ENCODE measurements at regions not wholly inside any gene's neighbourhood (a gene's known extent, or its start where the extent isn't known, plus 50 kb on each side); places are given as distances from the start of the nearest gene placed in this dataset.

DNA sequence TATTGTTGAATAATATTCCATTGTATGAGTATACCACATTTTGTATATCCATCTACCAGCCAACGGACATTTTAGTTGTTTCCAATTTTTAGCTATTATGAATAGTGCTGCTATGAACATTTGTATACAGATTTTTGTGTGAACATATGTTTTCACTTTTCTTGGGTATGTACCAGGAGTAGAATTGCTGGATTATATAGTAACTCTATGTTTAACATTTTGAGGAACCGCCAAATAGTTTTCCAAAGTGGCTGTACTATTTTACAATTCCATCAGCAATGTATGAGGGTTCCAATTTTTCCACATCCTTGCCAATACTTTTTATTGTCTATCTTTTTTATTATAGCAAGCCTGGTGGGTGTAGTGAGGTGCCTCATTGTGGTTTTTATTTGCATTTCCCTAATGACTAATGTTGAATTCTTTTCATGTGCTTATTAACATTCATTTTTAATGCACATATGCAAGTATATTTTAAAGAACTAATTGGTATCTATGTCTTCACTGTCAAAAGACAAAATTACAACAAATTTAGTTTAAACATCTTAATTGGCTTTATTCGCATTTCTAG, 77.5 kb upstream of the PIAS1 start:
- no peak overlapping the region for H3K4me3 Mint-ChIP-seq
- H3K36me3 Mint-ChIP-seq (ENCODE audit: low read depth): no peaks in the 10 kb centered on the region
- no peak for DNase-seq
- H3K4me1 Mint-ChIP-seq (ENCODE audit: low read depth): no peaks in the 10 kb centered on the region
- peaks cover 6% of the 10 kb centered on the region for H3K27me3 Mint-ChIP-seq
- H3K27ac Mint-ChIP-seq: no peak overlapping the region
- H3K9me3 Mint-ChIP-seq: peaks cover 2% of the 10 kb centered on the region

DNA sequence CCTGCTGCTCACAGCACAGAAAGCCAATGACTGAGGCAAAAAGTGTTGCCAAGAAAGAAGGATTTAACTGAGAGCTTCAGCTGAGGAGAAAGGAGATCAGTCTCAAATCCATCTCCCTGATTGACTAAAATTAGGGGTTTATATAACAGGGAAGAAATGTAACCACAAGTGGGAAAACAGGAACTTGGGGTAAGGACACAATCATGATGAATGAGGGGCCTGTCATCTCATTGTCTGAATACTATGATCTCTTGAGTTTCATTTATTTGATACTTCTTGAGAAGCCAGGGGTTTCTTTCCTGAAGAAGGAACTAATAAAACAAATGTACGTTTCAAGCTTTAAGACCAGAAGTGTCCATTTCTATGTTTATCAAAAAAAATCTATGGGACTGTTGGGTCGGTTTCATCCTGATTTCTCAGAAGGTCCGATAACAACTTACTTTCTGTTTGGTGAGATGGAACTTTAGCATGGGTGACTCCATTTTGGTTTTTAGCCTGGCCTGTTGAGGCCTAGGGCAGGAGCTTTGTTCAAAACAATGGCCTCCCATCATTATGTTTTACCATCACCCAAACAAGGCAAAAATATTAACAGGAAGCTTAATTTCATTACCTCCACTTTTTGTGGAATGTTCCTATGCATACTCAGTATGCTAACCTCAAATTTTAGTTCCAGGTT, 76.6 kb upstream of the PIAS1 start:
- Mint-ChIP-seq H3K27ac (no peak overlapping the region), H3K36me3 (ENCODE audit: low read depth) (no peaks in the 10 kb centered on the region), H3K4me3 (no peak overlapping the region), H3K27me3 (peaks cover 3% of the 10 kb centered on the region), H3K9me3 (peaks cover 2% of the 10 kb centered on the region), H3K4me1 (ENCODE audit: low read depth) (no peaks in the 10 kb centered on the region)
- no peak for DNase-seq

DNA sequence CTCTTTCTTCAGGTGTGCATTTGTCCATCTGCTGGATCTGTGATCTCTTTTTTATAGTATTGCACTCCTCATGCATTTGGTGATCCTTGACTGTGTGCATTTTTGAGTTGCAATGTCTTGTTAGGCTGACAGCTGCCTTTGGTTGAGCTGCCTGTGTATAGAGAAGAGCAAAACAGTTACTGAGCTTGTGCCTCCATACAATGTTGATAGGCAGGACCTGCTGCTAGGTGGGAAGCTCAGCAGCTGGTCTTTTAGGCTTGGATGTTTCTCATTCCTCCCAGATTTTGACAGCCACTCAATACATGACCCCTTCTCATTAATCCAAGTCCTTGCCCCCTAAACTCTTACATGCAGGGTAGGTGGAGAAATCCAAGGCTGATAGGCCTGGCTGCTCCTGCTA, 74.8 kb upstream of the PIAS1 start:
- no peaks in the 10 kb centered on the region for H3K36me3 Mint-ChIP-seq (ENCODE audit: low read depth)
- H3K9me3 Mint-ChIP-seq: peaks cover 2% of the 10 kb centered on the region
- no peaks in the 10 kb centered on the region for H3K4me1 Mint-ChIP-seq (ENCODE audit: low read depth)
- H3K4me3 Mint-ChIP-seq: no peak overlapping the region
- no peak overlapping the region for H3K27ac Mint-ChIP-seq
- H3K27me3 Mint-ChIP-seq: no peaks in the 10 kb centered on the region
- no peak for DNase-seq

DNA sequence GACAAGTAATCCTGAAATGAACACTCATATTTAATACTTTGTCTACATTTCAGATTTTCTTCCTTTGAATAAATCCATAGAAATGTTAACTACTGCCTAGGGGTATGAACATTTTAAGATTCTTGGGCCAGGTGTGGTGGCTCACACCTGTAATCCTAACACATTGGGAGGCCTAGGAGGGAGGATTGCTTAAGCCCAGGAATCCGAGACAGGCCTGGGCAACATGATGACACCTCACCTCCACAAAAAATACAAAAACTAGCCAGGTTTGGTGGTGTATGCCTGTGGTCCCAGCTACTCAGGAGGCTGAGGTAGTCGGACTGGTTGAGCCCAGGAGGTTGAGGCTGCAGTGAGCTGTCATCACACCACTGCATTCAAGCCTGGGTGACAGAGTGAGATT, 73.9 kb upstream of the PIAS1 start:
- H3K36me3 Mint-ChIP-seq (ENCODE audit: low read depth): no peaks in the 10 kb centered on the region
- H3K27me3 Mint-ChIP-seq: no peaks in the 10 kb centered on the region
- H3K4me3 Mint-ChIP-seq: no peak overlapping the region
- no peak for DNase-seq
- H3K9me3 Mint-ChIP-seq: peaks cover 2% of the 10 kb centered on the region
- no peak overlapping the region for H3K27ac Mint-ChIP-seq
- no peaks in the 10 kb centered on the region for H3K4me1 Mint-ChIP-seq (ENCODE audit: low read depth)

DNA sequence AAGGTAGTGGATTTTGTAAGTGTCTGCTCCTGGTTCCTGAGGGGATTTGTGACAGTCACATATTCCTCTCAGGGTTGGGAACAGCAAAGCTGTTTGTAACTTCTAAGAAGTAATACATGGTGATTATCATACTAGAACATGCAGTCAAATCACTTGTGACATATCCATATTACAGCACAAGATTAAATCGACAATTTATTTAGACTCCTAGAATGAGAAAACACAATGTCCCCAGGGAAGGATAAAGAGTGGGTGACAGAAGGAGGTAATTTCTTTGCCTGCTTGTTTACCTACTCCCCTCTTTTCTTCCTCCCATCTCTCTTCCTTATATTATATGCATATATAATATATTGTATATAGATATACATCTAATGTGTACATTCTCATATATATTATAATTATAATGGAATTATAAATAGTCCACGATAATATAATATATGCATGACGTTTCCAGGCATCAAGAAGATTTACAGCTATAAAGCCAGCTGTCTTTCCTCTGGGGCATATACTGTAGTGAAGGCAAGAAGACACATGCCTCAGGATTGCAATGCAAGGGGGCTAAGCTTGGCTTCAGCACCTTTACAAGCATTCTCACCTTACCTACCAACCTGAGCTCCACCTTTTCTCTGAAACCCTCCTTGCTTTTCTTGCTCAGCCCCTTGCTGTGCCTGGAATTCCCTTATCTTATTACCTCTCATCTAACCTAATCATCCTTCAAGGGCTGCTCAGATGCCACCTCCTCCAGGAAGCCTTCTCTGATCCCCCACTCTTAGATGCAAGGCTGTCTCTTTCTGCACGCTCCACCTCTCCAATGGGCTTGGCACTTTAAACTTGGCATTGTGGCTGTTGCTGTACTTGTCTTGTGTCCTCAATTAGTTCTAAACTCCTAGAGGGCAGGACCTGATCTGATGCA, 73.1 kb upstream of the PIAS1 start:
- DNase-seq: no peak
- no peak overlapping the region for H3K27ac Mint-ChIP-seq
- no peaks in the 10 kb centered on the region for H3K27me3 Mint-ChIP-seq
- no peaks in the 10 kb centered on the region for H3K36me3 Mint-ChIP-seq (ENCODE audit: low read depth)
- no peaks in the 10 kb centered on the region for H3K4me1 Mint-ChIP-seq (ENCODE audit: low read depth)
- peaks cover 2% of the 10 kb centered on the region for H3K9me3 Mint-ChIP-seq
- no peak overlapping the region for H3K4me3 Mint-ChIP-seq

DNA sequence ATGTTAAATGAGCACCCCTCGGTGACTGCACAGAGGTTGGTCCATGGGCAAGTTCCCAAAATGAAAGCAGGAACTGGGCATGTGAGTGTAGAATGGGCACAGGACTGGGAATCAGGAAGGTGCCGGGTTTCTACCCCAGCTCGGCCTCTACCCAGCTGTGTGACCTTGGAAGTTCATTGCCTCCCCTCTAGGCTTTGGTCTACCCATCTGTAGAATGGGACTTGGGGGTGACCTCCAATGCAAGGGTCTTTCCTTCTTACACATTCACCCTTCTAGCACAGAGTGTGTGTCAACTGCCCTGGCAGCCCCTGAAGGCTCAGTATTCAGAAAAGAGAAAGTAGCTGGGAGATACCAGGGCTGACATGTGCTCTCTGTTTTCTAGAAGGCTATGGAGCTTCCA, 72.3 kb upstream of the PIAS1 start:
- H3K4me1 Mint-ChIP-seq (ENCODE audit: low read depth): no peaks in the 10 kb centered on the region
- no peaks in the 10 kb centered on the region for H3K36me3 Mint-ChIP-seq (ENCODE audit: low read depth)
- DNase-seq: no peak

DNA sequence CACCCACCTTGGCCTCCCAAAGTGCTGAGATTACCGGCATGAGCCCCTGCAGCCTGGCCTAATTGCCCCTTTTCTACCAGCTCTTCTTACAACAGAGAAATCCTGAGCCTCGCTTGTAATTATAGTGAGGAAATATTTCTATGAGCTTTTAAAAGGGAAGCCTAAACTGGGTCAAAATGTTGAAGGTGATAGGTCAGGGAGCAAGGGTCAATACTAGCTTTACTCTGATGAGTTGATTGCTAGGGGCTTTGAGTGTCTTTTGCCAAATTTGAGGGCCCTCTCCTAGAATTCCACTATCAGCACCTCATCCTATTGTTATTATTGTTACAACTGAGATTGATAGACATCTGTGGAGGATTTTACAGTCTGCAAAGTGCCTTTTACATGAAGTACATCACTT, 62.4 kb upstream of the PIAS1 start:
- no peak overlapping the region for H3K4me3 Mint-ChIP-seq
- DNase-seq: no peak
- peaks cover 3% of the 10 kb centered on the region for H3K27me3 Mint-ChIP-seq
- no peaks in the 10 kb centered on the region for H3K36me3 Mint-ChIP-seq (ENCODE audit: low read depth)
- H3K9me3 Mint-ChIP-seq: no peaks in the 10 kb centered on the region
- no peaks in the 10 kb centered on the region for H3K4me1 Mint-ChIP-seq (ENCODE audit: low read depth)
- no peak overlapping the region for H3K27ac Mint-ChIP-seq

More for the DNA sequence above, 72.3 kb upstream of the PIAS1 start:
- Mint-ChIP-seq H3K4me3 (no peak overlapping the region), H3K9me3 (peaks cover 2% of the 10 kb centered on the region), H3K27me3 (no peaks in the 10 kb centered on the region), H3K27ac (no peak overlapping the region)

DNA sequence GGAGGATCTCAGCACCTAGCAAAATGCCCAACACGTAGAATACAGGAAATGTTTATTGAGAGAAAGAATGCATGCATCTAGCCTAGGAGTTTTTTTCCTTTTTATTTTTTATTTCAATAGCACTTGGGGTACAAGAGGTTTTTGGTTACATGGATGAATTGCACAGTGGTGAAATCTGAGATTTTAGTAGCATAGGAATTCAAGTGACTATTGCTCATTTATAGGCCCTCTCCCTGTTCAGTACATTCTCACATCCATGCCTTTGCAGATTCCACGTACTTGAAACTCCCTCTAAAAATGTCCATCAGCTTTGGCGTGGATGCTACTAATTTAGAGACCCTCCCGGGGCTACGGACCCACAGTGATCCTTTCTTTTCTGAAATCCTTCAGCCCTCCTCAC, 61.7 kb upstream of the PIAS1 start:
- no peak overlapping the region for H3K27ac Mint-ChIP-seq
- no peak overlapping the region for H3K4me3 Mint-ChIP-seq
- no peaks in the 10 kb centered on the region for H3K9me3 Mint-ChIP-seq
- peaks cover 3% of the 10 kb centered on the region for H3K27me3 Mint-ChIP-seq
- H3K4me1 Mint-ChIP-seq (ENCODE audit: low read depth): no peaks in the 10 kb centered on the region
- no peaks in the 10 kb centered on the region for H3K36me3 Mint-ChIP-seq (ENCODE audit: low read depth)
- DNase-seq: no peak

DNA sequence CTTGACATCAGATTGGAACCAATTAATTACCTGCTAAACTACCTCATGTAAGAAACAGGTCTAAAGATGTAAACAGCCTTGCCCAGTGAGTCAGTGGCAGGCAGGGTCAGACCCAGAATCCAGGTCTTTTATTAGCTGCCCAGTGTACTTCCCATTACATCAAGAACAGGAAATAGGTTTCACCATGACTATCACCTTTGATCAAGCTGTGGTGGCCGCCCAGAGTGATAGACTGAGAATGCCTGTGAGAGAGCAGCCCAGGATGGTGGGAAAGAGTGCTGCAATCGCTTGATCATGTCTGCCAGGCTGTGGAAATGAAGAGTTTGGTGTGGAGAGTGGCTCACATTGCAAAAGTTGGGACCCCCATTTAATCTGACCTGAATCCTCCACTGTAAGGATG, 61.3 kb upstream of the PIAS1 start:
- H3K27ac Mint-ChIP-seq: no peak overlapping the region
- no peaks in the 10 kb centered on the region for H3K36me3 Mint-ChIP-seq (ENCODE audit: low read depth)
- no peaks in the 10 kb centered on the region for H3K9me3 Mint-ChIP-seq
- H3K4me1 Mint-ChIP-seq (ENCODE audit: low read depth): no peaks in the 10 kb centered on the region
- H3K4me3 Mint-ChIP-seq: no peak overlapping the region
- H3K27me3 Mint-ChIP-seq: peaks cover under 1% of the 10 kb centered on the region
- no peak for DNase-seq

DNA sequence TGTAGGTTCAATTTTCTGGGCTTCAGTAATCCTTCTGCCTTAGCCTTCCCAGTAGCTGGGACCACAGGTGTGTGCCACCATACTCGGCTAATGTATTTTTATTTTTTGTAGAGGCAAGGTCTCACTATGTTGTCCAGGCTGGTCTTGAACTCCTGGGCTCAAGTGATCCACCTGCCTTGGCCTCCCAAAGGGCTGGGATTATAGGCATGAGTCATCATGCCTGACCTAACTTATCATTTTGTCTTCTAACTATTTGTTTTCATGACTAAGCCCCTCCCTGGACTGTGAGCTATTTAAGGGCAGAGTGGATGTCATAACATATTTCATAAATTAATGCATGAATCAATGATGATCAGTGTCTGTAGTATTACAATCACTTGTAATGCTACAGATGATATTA, 56.1 kb upstream of the PIAS1 start:
- DNase-seq: no peak
- H3K27ac Mint-ChIP-seq: no peak overlapping the region
- H3K36me3 Mint-ChIP-seq (ENCODE audit: low read depth): no peaks in the 10 kb centered on the region
- no peaks in the 10 kb centered on the region for H3K4me1 Mint-ChIP-seq (ENCODE audit: low read depth)
- no peaks in the 10 kb centered on the region for H3K27me3 Mint-ChIP-seq
- H3K4me3 Mint-ChIP-seq: no peak overlapping the region
- no peaks in the 10 kb centered on the region for H3K9me3 Mint-ChIP-seq

DNA sequence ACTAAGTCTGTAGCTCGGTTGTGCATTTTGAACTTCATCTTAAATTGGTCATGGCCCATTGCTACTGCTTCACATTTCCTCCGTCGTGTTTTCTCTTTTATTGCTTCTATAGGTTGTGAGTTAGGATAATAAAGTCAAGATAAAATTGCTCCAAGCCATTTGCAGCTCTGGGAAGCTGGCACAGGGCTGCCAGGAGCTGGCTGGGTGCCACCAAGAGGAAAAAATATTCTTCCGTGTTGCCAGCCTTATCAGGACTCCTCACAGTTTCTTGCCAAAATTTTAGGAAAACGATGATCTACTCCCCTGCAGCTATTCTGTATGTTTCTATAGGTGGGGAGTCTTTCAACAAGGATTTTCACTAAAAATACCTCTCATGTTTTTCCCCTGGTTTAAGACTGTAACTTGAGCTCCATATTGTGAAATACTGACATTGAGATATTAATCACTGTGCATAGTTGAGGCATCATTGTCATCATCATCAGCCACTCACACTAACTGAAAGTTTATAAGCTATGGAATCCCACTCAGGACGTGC, 55.4 kb upstream of the PIAS1 start:
- no peaks in the 10 kb centered on the region for H3K27me3 Mint-ChIP-seq
- H3K4me1 Mint-ChIP-seq (ENCODE audit: low read depth): no peaks in the 10 kb centered on the region
- no peak overlapping the region for H3K4me3 Mint-ChIP-seq
- H3K9me3 Mint-ChIP-seq: no peaks in the 10 kb centered on the region
- H3K27ac Mint-ChIP-seq: no peak overlapping the region
- DNase-seq: no peak
- H3K36me3 Mint-ChIP-seq (ENCODE audit: low read depth): no peaks in the 10 kb centered on the region

DNA sequence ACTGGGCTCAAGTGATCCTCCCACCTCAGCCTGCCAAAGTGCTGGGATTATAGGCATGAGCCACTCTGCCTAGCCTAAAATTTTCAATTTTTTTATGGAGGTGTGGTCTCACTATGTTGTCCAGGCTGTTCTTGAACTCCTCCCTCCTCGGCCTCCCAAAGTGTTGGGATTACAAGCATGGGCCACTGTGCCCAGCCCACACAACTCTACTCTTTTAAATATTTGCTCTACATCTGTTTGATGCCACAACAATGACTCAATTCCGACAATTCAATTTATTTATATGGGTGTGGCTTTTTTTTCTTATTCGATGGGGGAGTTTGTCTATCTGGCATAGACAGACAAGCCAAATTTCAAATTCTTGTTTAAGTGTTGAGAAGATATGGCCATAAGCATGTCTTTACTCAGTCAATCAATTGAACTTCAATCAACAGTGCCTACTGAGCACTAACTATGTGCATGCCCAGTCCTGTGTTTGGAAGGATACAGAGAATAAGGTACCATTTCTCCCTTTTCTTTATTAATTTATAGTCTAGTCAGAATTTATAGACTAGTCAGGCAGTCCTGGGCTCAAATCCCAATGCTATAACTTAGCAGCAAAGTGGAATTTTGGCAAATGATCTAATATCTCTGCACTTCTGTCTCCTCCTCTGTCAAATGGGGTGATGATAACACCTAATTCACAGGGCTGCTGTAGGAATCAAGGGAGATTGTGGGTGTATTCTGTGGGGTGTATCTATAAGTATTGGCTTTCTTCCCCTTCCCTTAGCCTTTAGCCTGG, 54.6 kb upstream of the PIAS1 start:
- Mint-ChIP-seq H3K9me3 (no peaks in the 10 kb centered on the region), H3K27ac (no peak overlapping the region), H3K4me3 (no peak overlapping the region)

DNA sequence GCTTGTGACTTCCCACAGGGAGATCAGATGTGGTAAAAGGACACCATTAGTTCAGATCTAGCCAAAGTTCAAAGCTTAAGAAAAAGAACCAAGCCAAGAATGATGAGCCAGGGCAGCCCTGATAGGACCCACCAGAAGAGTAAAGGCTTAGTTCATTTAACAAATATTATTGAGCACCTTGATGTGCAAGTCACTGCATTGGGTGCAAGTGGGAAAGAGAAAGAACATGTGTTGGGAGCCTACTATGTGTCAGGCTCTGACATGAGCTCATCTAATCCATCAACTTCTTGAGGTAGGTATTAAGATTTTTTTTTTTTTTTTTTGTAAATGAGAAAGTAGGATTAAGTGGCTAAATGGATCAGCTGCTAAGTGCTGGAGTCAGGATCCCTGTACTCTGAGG, 53.4 kb upstream of the PIAS1 start:
- Mint-ChIP-seq H3K4me1 (ENCODE audit: low read depth) (no peaks in the 10 kb centered on the region), H3K36me3 (ENCODE audit: low read depth) (no peaks in the 10 kb centered on the region), H3K4me3 (no peak overlapping the region), H3K27me3 (no peaks in the 10 kb centered on the region), H3K9me3 (no peaks in the 10 kb centered on the region), H3K27ac (no peak overlapping the region)
- DNase-seq: no peak

More for the DNA sequence above, 54.6 kb upstream of the PIAS1 start:
- Mint-ChIP-seq H3K36me3 (ENCODE audit: low read depth) (no peaks in the 10 kb centered on the region), H3K27me3 (no peaks in the 10 kb centered on the region), H3K4me1 (ENCODE audit: low read depth) (no peaks in the 10 kb centered on the region)
- no peak for DNase-seq

DNA sequence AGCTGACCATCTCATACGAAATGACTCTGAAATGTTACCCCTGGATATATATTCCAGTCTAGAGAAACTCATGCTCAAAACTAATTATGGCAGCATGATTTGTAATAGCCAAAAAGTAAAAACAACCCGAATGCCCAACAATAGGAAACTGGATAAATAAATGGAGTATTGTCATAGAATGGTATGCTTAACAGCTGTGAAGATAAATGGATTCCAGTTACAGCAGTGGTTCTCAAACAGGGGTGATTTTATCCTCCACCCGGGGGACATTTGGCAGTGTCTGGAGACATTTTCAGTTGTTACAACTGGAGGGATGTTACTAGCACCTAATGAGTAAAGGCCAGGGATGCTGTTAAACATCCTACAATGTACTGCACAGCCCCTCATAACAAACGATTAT, 52.3 kb upstream of the PIAS1 start:
- Mint-ChIP-seq H3K4me1 (ENCODE audit: low read depth) (no peaks in the 10 kb centered on the region), H3K9me3 (peaks cover 2% of the 10 kb centered on the region)

More for the DNA sequence above, 52.3 kb upstream of the PIAS1 start:
- Mint-ChIP-seq H3K4me3 (no peak overlapping the region), H3K36me3 (ENCODE audit: low read depth) (no peaks in the 10 kb centered on the region), H3K27me3 (no peaks in the 10 kb centered on the region), H3K27ac (no peak overlapping the region)
- no peak for DNase-seq
